NOMO-1 treated with dmso at 0.1 percent for 144 hours (cell line): ENCODE measurements at regions not wholly inside any gene's neighbourhood (a gene's known extent, or its start where the extent isn't known, plus 50 kb on each side); places are given as distances from the start of the nearest gene placed in this dataset.
A peak's percentile ranks its signal among the peaks of the same experiment; 100 is the strongest.

ENCODE experiments used
- DNase-seq: peaks from one replicate; lab custom pipeline; 2025; ENCODE audit not compliant: unreplicated experiment; lab: John Stamatoyannopoulos, UW

GRCh38 chr9:99326112-99326916 is 104.2 kb downstream of the SEC61B start:
- peak; percentile 19 for DNase-seq

- DNase-seq = no peak
These were observed 104.8 kb downstream of the SEC61B start for GRCh38 chr9:99326917-99327189.

- no peak for DNase-seq
These were observed 105.6 kb downstream of the SEC61B start for GRCh38 chr9:99327667-99328066.

- no peak for DNase-seq
These were observed 113.2 kb downstream of the SEC61B start for GRCh38 chr9:99335280-99335679.

GRCh38 chr9:99336005-99336404 is 113.9 kb downstream of the SEC61B start:
- DNase-seq = no peak

GRCh38 chr9:99336531-99336930 is 114.4 kb downstream of the SEC61B start:
- DNase-seq = no peak

GRCh38 chr9:99340281-99340680 is 118.2 kb downstream of the SEC61B start:
- DNase-seq = no peak

- DNase-seq = no peak
These were observed 119.6 kb downstream of the SEC61B start for GRCh38 chr9:99341686-99342085.

GRCh38 chr9:99345451-99345850 is 123.4 kb downstream of the SEC61B start:
- DNase-seq = no peak

- no peak for DNase-seq
These were observed 123.9 kb downstream of the SEC61B start for GRCh38 chr9:99345942-99346341.

GRCh38 chr9:99347568-99347967 is 125.5 kb downstream of the SEC61B start:
- no peak for DNase-seq

- no peak for DNase-seq
These were observed 126.2 kb downstream of the SEC61B start for GRCh38 chr9:99348289-99348688.

- DNase-seq = no peak
These were observed 127.8 kb downstream of the SEC61B start for GRCh38 chr9:99349870-99350269.

GRCh38 chr9:99350461-99350860 is 128.4 kb downstream of the SEC61B start:
- no peak for DNase-seq

- DNase-seq = no peak
These were observed 129.6 kb downstream of the SEC61B start for GRCh38 chr9:99351647-99352046.

- DNase-seq = no peak
These were observed 130.7 kb downstream of the SEC61B start for GRCh38 chr9:99352826-99353225.

- no peak for DNase-seq
These were observed 131.3 kb downstream of the SEC61B start for GRCh38 chr9:99353408-99353807.

- no peak for DNase-seq
These were observed 132.0 kb downstream of the SEC61B start for GRCh38 chr9:99354104-99354503.

- DNase-seq = no peak
These were observed 134.5 kb downstream of the SEC61B start for GRCh38 chr9:99356512-99356971.

- no peak for DNase-seq
These were observed 135.5 kb downstream of the SEC61B start for GRCh38 chr9:99357575-99357974.

GRCh38 chr9:99358668-99359067 is 136.6 kb downstream of the SEC61B start:
- no peak for DNase-seq

GRCh38 chr9:99359336-99359735 is 137.3 kb downstream of the SEC61B start:
- no peak for DNase-seq

GRCh38 chr9:99360026-99360425 is 137.9 kb downstream of the SEC61B start:
- no peak for DNase-seq
